ENCODE measurements at regions not wholly inside any gene's neighbourhood (a gene's known extent, or its start where the extent isn't known, plus 50 kb on each side); places are given as distances from the start of the nearest gene placed in this dataset.

DNA sequence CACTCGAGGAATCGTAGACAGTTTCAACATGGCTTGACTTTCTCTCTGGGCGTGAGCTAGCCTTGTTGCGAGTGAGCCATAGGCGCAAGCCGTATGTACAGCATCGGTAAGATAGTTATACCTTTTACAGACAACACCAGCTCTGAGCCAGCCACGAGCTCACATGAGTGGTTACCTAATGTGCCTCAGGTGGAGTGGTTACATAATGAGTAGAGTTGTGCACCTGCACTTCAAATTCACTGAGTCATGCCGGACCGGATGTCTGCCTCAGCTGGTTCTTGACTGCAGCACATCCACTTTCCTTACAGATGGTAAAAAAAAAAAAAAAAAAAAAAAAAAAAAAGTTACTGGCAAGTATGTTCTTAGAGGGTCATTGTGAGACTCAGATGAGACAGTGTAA lies 360.4 kb upstream of the NR5A2 start:
- H3K4me3 ChIP-seq (ENCODE audit: low read length): no peak overlapping the region
- no peak for DNase-seq (ENCODE audit: low read depth)
- TF ChIP-seq, protein P1, sequence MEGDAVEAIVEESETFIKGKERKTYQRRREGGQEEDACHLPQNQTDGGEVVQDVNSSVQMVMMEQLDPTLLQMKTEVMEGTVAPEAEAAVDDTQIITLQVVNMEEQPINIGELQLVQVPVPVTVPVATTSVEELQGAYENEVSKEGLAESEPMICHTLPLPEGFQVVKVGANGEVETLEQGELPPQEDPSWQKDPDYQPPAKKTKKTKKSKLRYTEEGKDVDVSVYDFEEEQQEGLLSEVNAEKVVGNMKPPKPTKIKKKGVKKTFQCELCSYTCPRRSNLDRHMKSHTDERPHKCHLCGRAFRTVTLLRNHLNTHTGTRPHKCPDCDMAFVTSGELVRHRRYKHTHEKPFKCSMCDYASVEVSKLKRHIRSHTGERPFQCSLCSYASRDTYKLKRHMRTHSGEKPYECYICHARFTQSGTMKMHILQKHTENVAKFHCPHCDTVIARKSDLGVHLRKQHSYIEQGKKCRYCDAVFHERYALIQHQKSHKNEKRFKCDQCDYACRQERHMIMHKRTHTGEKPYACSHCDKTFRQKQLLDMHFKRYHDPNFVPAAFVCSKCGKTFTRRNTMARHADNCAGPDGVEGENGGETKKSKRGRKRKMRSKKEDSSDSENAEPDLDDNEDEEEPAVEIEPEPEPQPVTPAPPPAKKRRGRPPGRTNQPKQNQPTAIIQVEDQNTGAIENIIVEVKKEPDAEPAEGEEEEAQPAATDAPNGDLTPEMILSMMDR (conservative IDR thresholded peaks at IDR 0.05; ENCODE audit: low read length): no peak

DNA sequence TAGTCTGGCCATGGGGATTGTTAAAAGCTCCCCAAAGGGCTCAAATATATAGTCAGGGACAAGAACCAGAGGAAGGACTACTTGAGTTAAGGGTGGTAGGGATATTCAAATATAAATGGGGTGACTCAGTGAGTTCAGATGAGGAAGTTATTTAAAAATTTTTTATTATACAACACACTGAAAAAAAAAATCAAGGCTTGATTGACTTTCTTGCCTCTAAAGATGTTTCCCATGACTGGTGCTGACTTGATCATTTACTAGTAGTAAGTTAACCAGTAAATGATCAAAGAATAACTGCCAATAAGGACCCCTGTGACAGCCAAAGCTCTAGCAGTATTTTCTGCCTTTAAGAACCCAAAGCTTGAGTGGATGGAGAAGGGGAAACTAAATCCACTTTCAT lies 357.6 kb upstream of the NR5A2 start:
- DNase-seq (ENCODE audit: low read depth): no peak
- TF ChIP-seq, protein P1 (conservative IDR thresholded peaks at IDR 0.05; ENCODE audit: low read length): no peak
- no peak overlapping the region for H3K4me3 ChIP-seq (ENCODE audit: low read length)

DNA sequence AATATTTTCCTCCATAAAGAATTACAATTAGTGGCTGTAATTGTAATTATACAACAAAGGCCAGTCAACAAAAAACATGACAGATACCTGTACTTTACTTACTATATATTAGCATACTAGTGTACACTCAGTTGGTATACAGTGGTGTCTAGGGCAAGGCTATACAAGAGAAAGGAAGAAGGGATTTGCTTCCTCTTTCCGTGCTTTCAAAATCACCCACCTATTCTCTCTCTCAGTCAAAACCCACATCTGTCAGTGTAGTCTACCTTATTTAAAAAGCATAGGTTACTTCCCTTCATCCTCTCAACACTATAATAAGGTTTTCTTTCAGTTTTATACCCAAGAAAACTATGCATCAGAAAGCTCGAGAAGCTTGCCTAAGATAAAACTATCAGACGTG lies 355.8 kb upstream of the NR5A2 start:
- no peak for DNase-seq (ENCODE audit: low read depth)
- TF ChIP-seq, protein P1 (conservative IDR thresholded peaks at IDR 0.05; ENCODE audit: low read length): no peak
- H3K4me3 ChIP-seq (ENCODE audit: low read length): no peak overlapping the region

DNA sequence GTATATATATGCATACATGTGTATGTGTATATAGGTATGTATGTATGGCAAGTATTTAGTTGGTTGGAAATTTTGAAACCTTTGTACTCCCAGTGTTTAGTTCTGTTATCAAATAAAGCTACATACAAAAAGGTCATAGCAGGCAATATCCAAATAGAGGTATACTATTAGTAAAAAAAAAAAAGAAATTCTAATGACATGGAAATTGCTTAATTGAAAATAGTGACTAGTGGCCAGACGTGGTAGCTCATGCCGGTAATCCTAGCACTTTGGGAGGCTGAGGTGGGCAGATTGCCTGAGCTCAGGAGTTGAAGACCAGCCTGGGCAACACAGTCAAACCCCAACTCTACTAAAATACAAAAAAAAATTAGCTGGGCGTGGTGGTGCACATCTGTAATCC lies 351.6 kb upstream of the NR5A2 start:
- no peak overlapping the region for H3K4me3 ChIP-seq (ENCODE audit: low read length)
- DNase-seq (ENCODE audit: low read depth): no peak
- TF ChIP-seq, protein P1 (conservative IDR thresholded peaks at IDR 0.05; ENCODE audit: low read length): no peak

DNA sequence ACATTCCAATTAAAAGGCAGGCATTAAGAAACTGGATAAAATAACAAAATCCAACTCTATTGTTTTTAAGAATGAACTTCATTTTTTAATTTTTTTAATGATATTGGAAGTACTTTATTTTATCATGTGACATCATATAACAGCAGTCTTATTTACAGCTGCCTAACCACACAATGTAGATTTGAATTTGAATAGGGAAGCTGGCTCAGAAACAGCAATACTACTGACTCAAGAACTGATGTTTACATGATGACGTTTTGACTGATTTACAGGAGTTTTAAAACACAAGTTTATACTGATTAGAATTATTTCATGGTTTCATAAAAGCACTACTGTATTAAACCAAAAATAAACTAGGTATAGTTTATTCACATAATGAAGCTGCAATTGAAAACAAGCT lies 348.7 kb upstream of the NR5A2 start:
- no peak overlapping the region for H3K4me3 ChIP-seq (ENCODE audit: low read length)
- DNase-seq (ENCODE audit: low read depth): no peak
- TF ChIP-seq, protein P1 (conservative IDR thresholded peaks at IDR 0.05; ENCODE audit: low read length): no peak

DNA sequence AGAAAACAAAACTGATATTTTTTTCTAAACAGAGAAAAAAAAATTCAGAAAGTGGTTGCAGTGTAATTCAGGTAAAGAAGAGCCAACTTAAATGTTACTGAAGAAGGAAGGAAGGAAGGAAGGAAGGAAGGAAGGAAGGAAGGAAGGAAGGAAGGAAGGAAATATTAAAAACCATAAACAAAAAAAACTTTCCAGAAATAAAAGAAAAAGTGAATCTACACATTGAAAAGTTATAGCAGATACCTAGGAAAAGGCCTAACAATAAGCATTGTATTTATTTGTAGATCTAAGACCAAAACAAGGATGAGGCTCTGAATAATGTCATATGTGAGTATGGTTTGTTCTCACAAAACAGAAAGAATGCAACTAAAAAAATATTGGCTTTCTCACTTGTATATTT lies 345.4 kb upstream of the NR5A2 start:
- no peak overlapping the region for H3K4me3 ChIP-seq (ENCODE audit: low read length)
- no peak for DNase-seq (ENCODE audit: low read depth)
- TF ChIP-seq, protein P1 (conservative IDR thresholded peaks at IDR 0.05; ENCODE audit: low read length): no peak

DNA sequence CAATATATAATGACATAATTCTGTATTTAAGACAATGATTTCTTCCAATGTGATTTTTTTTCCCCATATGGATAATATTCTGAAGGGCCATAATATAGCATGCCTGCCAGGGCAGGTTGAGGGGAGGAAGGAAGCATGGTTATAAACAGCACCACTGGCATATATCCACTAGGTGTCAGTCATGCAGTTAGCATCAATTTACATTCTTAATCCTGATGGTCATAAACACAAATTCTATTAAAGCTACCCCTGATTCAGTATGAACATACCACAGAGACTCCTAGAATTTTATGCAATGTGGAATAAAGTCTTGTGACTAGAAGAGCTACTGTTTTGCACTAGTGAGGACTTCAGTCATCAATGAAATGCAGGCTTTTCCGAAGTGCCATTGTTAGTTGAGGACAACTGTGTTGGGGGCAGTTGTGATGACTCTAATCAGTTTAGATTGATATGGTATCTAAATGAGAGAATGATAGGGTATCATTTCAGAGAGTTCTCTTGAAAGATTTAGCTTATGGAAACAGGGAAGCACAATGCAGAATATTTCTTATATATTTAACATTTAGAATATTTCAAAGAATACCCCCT lies 342.7 kb upstream of the NR5A2 start:
- TF ChIP-seq, protein P1 (conservative IDR thresholded peaks at IDR 0.05; ENCODE audit: low read length): peak; percentile 91
- DNase-seq (ENCODE audit: low read depth): peak; percentile 75
- H3K4me3 ChIP-seq (ENCODE audit: low read length): no peak overlapping the region

Measured in AG10803 (cell line).